ENCODE measurements at regions not wholly inside any gene's neighbourhood (a gene's known extent, or its start where the extent isn't known, plus 50 kb on each side); places are given as distances from the start of the nearest gene placed in this dataset.

GRCh38 chr13:109370496-109370895 is 415.9 kb downstream of the IRS2 start:
- Mint-ChIP-seq H3K4me1 (peaks cover 0 to 2% (median 0%) of the 10 kb centered on the region in 7 donors), H3K27ac (no peak overlapping the region), H3K27me3 (peaks cover 0 to 33% (median 0%) of the 10 kb centered on the region in 5 donors), H3K4me3 (no peak overlapping the region), H3K9me3 (peaks cover 0 to 7% (median 2%) of the 10 kb centered on the region in 11 donors), H3K36me3 (peaks cover 0 to 3% (median 0%) of the 10 kb centered on the region in 5 donors)
- ChIA-PET CTCF (no interaction called here), POLR2A (no interaction called here)
- Histone ChIP-seq H3K36me3 (ENCODE audit: control insufficient read depth in 2 of 3, insufficient read depth in 3 of 3, low read length in 3 of 3) (no peaks in the 10 kb centered on the region), H3K4me1 (ENCODE audit: control insufficient read depth in 2 of 2, insufficient read depth in 2 of 2, low read length in 2 of 2) (no peaks in the 10 kb centered on the region), H3K27me3 (ENCODE audit: control insufficient read depth in 2 of 2, insufficient read depth in 2 of 2, low read length in 2 of 2) (no peaks in the 10 kb centered on the region), H3K4me3 (ENCODE audit: low read length) (no peak overlapping the region), H3K27ac (ENCODE audit: low read depth, low read length) (no peak overlapping the region), H3K9me3 (ENCODE audit: control insufficient read depth in 2 of 3, low read length in 3 of 3) (no peaks in the 10 kb centered on the region)
- ATAC-seq (no peak), DNase-seq (no peak)
- intact Hi-C loops (cut with micrococcal nuclease) = loop anchor here in 1 of 2 donors (5.0 kb wide), 1 partner anchor 747 kb away; no protein-coding TSS in a partner anchor

- CTCF ChIA-PET = no interaction called here
- Histone ChIP-seq H3K4me3 (ENCODE audit: low read length) (no peak overlapping the region), H3K36me3 (ENCODE audit: control insufficient read depth in 2 of 3, insufficient read depth in 3 of 3, low read length in 3 of 3) (no peaks in the 10 kb centered on the region), H3K27me3 (ENCODE audit: control insufficient read depth in 2 of 2, insufficient read depth in 2 of 2, low read length in 2 of 2) (no peaks in the 10 kb centered on the region), H3K4me1 (ENCODE audit: control insufficient read depth in 2 of 2, insufficient read depth in 2 of 2, low read length in 2 of 2) (no peaks in the 10 kb centered on the region), H3K9me3 (ENCODE audit: control insufficient read depth in 2 of 3, low read length in 3 of 3) (no peaks in the 10 kb centered on the region), H3K27ac (ENCODE audit: low read depth, low read length) (no peak overlapping the region)
- POLR2A ChIA-PET = no interaction called here
- H3K4me1 Mint-ChIP-seq = peaks cover 0 to 2% (median 0%) of the 10 kb centered on the region in 7 donors
- H3K36me3 Mint-ChIP-seq = peaks cover 0 to 3% (median 0%) of the 10 kb centered on the region in 5 donors
- intact Hi-C loops (cut with micrococcal nuclease) = loop anchor here in 1 of 2 donors (5.0 kb wide), 1 partner anchor 748 kb away; no protein-coding TSS in a partner anchor
- DNase-seq (no peak), ATAC-seq (no peak)
- H3K27me3 Mint-ChIP-seq = peaks cover 0 to 25% (median 0%) of the 10 kb centered on the region in 5 donors
- H3K27ac Mint-ChIP-seq = no peak overlapping the region
- peaks cover 0 to 10% (median 3%) of the 10 kb centered on the region in 11 donors for H3K9me3 Mint-ChIP-seq
- no peak overlapping the region for H3K4me3 Mint-ChIP-seq
Observed at GRCh38 chr13:109369353-109370052, 416.9 kb downstream of the IRS2 start.

- H3K9me3 ChIP-seq (ENCODE audit: control insufficient read depth in 2 of 3, low read length in 3 of 3) = no peaks in the 10 kb centered on the region
- Mint-ChIP-seq H3K4me3 (no peak overlapping the region), H3K9me3 (peaks cover 0 to 10% (median 3%) of the 10 kb centered on the region in 11 donors), H3K27ac (no peak overlapping the region), H3K27me3 (peaks cover 0 to 19% (median 0%) of the 10 kb centered on the region in 5 donors), H3K4me1 (peaks cover 0 to 2% (median 0%) of the 10 kb centered on the region in 7 donors), H3K36me3 (peaks cover 0 to 3% (median 0%) of the 10 kb centered on the region in 5 donors)
- H3K27ac ChIP-seq (ENCODE audit: low read depth, low read length) = no peak overlapping the region
- no peak for DNase-seq
- H3K36me3 ChIP-seq (ENCODE audit: control insufficient read depth in 2 of 3, insufficient read depth in 3 of 3, low read length in 3 of 3) = no peaks in the 10 kb centered on the region
- no peak overlapping the region for H3K4me3 ChIP-seq (ENCODE audit: low read length)
- intact Hi-C loops (cut with micrococcal nuclease) = no loop called here
- CTCF ChIA-PET = no interaction called here
- POLR2A ChIA-PET = no interaction called here
- no peak for ATAC-seq
- no peaks in the 10 kb centered on the region for H3K27me3 ChIP-seq (ENCODE audit: control insufficient read depth in 2 of 2, insufficient read depth in 2 of 2, low read length in 2 of 2)
- H3K4me1 ChIP-seq (ENCODE audit: control insufficient read depth in 2 of 2, insufficient read depth in 2 of 2, low read length in 2 of 2) = no peaks in the 10 kb centered on the region
Observed at GRCh38 chr13:109368230-109368629, 418.2 kb downstream of the IRS2 start.

DNA sequence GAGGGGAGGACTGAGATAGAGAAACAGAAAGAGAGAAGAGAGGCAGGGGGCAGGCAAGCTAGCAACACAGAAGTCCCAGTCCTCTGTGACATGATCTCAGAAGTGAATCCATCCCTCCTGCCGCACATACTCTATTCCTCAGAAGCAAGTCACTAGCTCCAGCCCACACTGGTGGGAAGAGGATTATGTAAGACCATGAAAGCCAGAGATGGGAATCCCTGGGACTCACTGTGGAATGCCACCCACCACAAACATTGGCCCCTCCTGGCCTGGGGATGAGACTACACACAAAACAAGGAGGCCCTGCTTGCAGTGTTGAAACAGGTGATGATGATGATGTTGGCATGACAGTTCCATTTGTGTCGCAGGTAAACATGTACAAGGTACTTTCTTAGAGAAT is 419.9 kb downstream of the IRS2 start:
- Histone ChIP-seq H3K4me3 (ENCODE audit: low read length) (no peak overlapping the region), H3K9me3 (ENCODE audit: control insufficient read depth in 2 of 3, low read length in 3 of 3) (no peaks in the 10 kb centered on the region), H3K27ac (ENCODE audit: low read depth, low read length) (no peak overlapping the region), H3K4me1 (ENCODE audit: control insufficient read depth in 2 of 2, insufficient read depth in 2 of 2, low read length in 2 of 2) (no peaks in the 10 kb centered on the region), H3K36me3 (ENCODE audit: control insufficient read depth in 2 of 3, insufficient read depth in 3 of 3, low read length in 3 of 3) (no peaks in the 10 kb centered on the region), H3K27me3 (ENCODE audit: control insufficient read depth in 2 of 2, insufficient read depth in 2 of 2, low read length in 2 of 2) (no peaks in the 10 kb centered on the region)
- Mint-ChIP-seq H3K36me3 (peaks cover 0 to 3% (median 0%) of the 10 kb centered on the region in 5 donors), H3K4me1 (peaks cover 0 to 2% (median 0%) of the 10 kb centered on the region in 7 donors), H3K27ac (no peak overlapping the region), H3K27me3 (peaks cover 0 to 10% (median 0%) of the 10 kb centered on the region in 5 donors), H3K4me3 (no peak overlapping the region), H3K9me3 (peaks cover 0 to 10% (median 3%) of the 10 kb centered on the region in 11 donors)
- ATAC-seq (no peak), DNase-seq (no peak)
- CTCF ChIA-PET = no interaction called here
- intact Hi-C loops (cut with micrococcal nuclease) = no loop called here
- POLR2A ChIA-PET = no interaction called here

- ChIA-PET POLR2A (no interaction called here), CTCF (no interaction called here)
- H3K4me3 Mint-ChIP-seq = no peak overlapping the region
- no peak overlapping the region for H3K27ac Mint-ChIP-seq
- intact Hi-C loops (cut with micrococcal nuclease) = no loop called here
- Histone ChIP-seq H3K36me3 (ENCODE audit: control insufficient read depth in 2 of 3, insufficient read depth in 3 of 3, low read length in 3 of 3) (no peaks in the 10 kb centered on the region), H3K9me3 (ENCODE audit: control insufficient read depth in 2 of 3, low read length in 3 of 3) (no peaks in the 10 kb centered on the region), H3K4me3 (ENCODE audit: low read length) (no peak overlapping the region), H3K27ac (ENCODE audit: low read depth, low read length) (no peak overlapping the region), H3K4me1 (ENCODE audit: control insufficient read depth in 2 of 2, insufficient read depth in 2 of 2, low read length in 2 of 2) (no peaks in the 10 kb centered on the region), H3K27me3 (ENCODE audit: control insufficient read depth in 2 of 2, insufficient read depth in 2 of 2, low read length in 2 of 2) (no peaks in the 10 kb centered on the region)
- peaks cover 0 to 10% (median 3%) of the 10 kb centered on the region in 11 donors for H3K9me3 Mint-ChIP-seq
- peaks cover 0 to 7% (median 0%) of the 10 kb centered on the region in 5 donors for H3K27me3 Mint-ChIP-seq
- H3K4me1 Mint-ChIP-seq = no peaks in the 10 kb centered on the region
- no peak for DNase-seq
- peaks cover 0 to 3% (median 0%) of the 10 kb centered on the region in 5 donors for H3K36me3 Mint-ChIP-seq
- ATAC-seq = no peak
Observed at GRCh38 chr13:109363431-109363830, 423.0 kb downstream of the IRS2 start.

DNA sequence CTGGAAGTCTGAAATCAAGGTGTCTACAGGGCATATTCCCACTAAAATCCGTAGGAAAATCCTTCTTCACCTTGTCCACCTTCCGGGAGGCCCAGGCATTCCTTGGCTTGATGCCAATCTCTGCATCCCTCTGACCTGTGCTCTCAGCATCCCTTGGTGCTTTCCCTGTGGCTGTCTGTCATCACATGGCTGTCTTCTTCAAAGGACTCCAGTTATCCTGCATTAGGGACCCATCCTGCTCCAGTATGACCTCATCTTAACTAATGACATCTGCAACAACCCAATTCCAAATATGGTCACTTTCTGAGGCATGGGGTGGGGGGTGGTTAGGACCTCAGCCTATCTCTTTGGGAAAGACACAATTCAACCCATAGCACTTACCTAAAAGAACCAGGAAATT is 423.8 kb downstream of the IRS2 start:
- Mint-ChIP-seq H3K36me3 (peaks cover 0 to 3% (median 0%) of the 10 kb centered on the region in 5 donors), H3K4me1 (no peaks in the 10 kb centered on the region), H3K27me3 (peaks cover 0 to 11% (median 0%) of the 10 kb centered on the region in 5 donors), H3K9me3 (peaks cover 0 to 10% (median 3%) of the 10 kb centered on the region in 11 donors), H3K27ac (no peak overlapping the region), H3K4me3 (no peak overlapping the region)
- H3K4me3 ChIP-seq (ENCODE audit: low read length) = no peak overlapping the region
- ChIA-PET POLR2A (no interaction called here), CTCF (no interaction called here)
- DNase-seq (no peak), ATAC-seq (no peak)
- intact Hi-C loops (cut with micrococcal nuclease) = no loop called here
- no peaks in the 10 kb centered on the region for H3K4me1 ChIP-seq (ENCODE audit: control insufficient read depth in 2 of 2, insufficient read depth in 2 of 2, low read length in 2 of 2)
- H3K9me3 ChIP-seq (ENCODE audit: control insufficient read depth in 2 of 3, low read length in 3 of 3) = no peaks in the 10 kb centered on the region
- H3K27ac ChIP-seq (ENCODE audit: low read depth, low read length) = no peak overlapping the region
- no peaks in the 10 kb centered on the region for H3K36me3 ChIP-seq (ENCODE audit: control insufficient read depth in 2 of 3, insufficient read depth in 3 of 3, low read length in 3 of 3)
- H3K27me3 ChIP-seq (ENCODE audit: control insufficient read depth in 2 of 2, insufficient read depth in 2 of 2, low read length in 2 of 2) = no peaks in the 10 kb centered on the region

Data from naive thymus-derived CD4-positive, alpha-beta T cell (primary cell).